GM18909 (cell line): ENCODE measurements at regions not wholly inside any gene's neighbourhood (a gene's known extent, or its start where the extent isn't known, plus 50 kb on each side); places are given as distances from the start of the nearest gene placed in this dataset.
"Not testable (repeated sequence)": the region's sequence is repeated elsewhere in the genome, so short reads cannot be mapped to it uniquely, and the experiment has no call there.

ENCODE experiments used
- ATAC-seq: cut with Tn5 transposase; IDR thresholded peaks from one replicate; pipeline ENCODE4 v1.9.1; 2021; ENCODE audit warnings: mild to moderate bottlenecking; ENCODE audit not compliant: unreplicated experiment, poor library complexity

- no peak for ATAC-seq
Observed at GRCh38 chr10:63832686-63833085, 311.5 kb downstream of the REEP3 start.

GRCh38 chr10:63833411-63834060 is 312.3 kb downstream of the REEP3 start:
- no peak for ATAC-seq

- ATAC-seq = no peak
Observed at GRCh38 chr10:63836666-63837442, 315.7 kb downstream of the REEP3 start.

GRCh38 chr10:63841761-63842160 is 320.6 kb downstream of the REEP3 start:
- ATAC-seq = no peak

- no peak for ATAC-seq
Observed at GRCh38 chr10:63843107-63843506, 321.9 kb downstream of the REEP3 start.

GRCh38 chr10:63848871-63849270 is 327.7 kb downstream of the REEP3 start:
- ATAC-seq = not testable (repeated sequence)

- no peak for ATAC-seq
Observed at GRCh38 chr10:63862860-63863259, 341.7 kb downstream of the REEP3 start.

GRCh38 chr10:63865210-63865609 is 344.0 kb downstream of the REEP3 start:
- ATAC-seq = no peak

- ATAC-seq = peak; percentile 92
Observed at GRCh38 chr10:63866075-63866746, 345.0 kb downstream of the REEP3 start.

- ATAC-seq = peak; percentile 76
Observed at GRCh38 chr10:63866747-63867140, 345.5 kb downstream of the REEP3 start.

- ATAC-seq = no peak
Observed at GRCh38 chr10:63878428-63878827, 357.2 kb downstream of the REEP3 start.

- ATAC-seq = no peak
Observed at GRCh38 chr10:63883861-63884260, 362.7 kb downstream of the REEP3 start.

GRCh38 chr10:63884426-63884825 is 363.2 kb downstream of the REEP3 start:
- no peak for ATAC-seq

GRCh38 chr10:63885156-63885555 is 364.0 kb downstream of the REEP3 start:
- ATAC-seq = no peak

GRCh38 chr10:63886281-63887022 is 365.3 kb downstream of the REEP3 start:
- ATAC-seq = no peak

GRCh38 chr10:63887023-63887589 is 365.9 kb downstream of the REEP3 start:
- no peak for ATAC-seq

GRCh38 chr10:63887600-63888370 is 366.6 kb downstream of the REEP3 start:
- no peak for ATAC-seq

GRCh38 chr10:63889803-63890202 is 368.6 kb downstream of the REEP3 start:
- ATAC-seq = no peak

GRCh38 chr10:63896992-63897391 is 375.8 kb downstream of the REEP3 start:
- ATAC-seq = no peak
